ENCODE measurements at regions not wholly inside any gene's neighbourhood (a gene's known extent, or its start where the extent isn't known, plus 50 kb on each side); places are given as distances from the start of the nearest gene placed in this dataset.

DNA sequence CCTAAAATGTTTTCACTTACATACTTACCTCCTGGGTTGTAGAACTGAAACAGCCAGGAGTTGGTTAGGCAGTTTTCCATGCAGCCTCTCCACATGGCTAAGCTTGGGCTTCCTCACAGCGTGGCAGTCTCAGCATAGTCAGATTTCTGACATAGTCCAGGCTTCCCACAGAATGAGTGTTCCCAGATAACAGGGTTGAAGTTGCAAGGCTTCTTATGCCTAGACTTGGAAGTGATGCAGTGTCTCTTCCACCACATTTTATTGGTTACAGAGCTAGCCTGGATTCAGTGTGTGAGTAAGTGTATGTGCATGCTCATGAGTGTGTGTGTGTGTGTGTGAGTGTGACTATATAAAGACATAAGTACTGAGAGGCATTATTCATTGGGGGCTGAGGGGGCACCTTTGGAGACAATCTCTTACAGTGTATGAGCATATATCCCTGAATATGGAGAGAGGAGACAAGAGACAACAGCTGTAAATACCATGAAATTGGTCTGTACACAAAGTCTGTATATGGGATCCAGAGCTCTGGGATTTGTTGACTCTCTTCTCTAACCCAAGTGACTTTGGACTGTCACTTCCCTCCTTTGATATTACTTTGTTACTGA lies 78.1 kb downstream of the ZNF621 start:
- Histone ChIP-seq H2BK5ac (ENCODE audit: insufficient read length, low read length) (no peak overlapping the region), H3T11ph (ENCODE audit: low read length) (no peak overlapping the region), H3K23ac (ENCODE audit: insufficient read length, low read depth, low read length) (no peak overlapping the region), H4K20me1 (ENCODE audit: control insufficient read depth, insufficient read depth, insufficient read length) (no peaks in the 10 kb centered on the region), H4K91ac (ENCODE audit: insufficient read length, low read depth, low read length) (no peak overlapping the region), H3K4me2 (ENCODE audit: insufficient read depth, insufficient read length, low read length) (no peak overlapping the region), H3K27ac (ENCODE audit: insufficient read length, low read depth, low read length) (no peak overlapping the region), H3K4ac (ENCODE audit: low read depth, low read length) (no peak overlapping the region), H4K5ac (ENCODE audit: insufficient read length, low read depth, low read length) (no peak overlapping the region), H3K23me2 (ENCODE audit: insufficient read length, low read depth, low read length, poor library complexity, severe bottlenecking) (no peaks in the 10 kb centered on the region), H2BK20ac (ENCODE audit: low read depth, low read length, poor library complexity, severe bottlenecking) (no peak overlapping the region), H3K9me3 (ENCODE audit: control insufficient read depth, low read depth, low read length) (no peaks in the 10 kb centered on the region), H3K18ac (ENCODE audit: insufficient read length, low read depth, low read length) (no peak overlapping the region), H2BK12ac (ENCODE audit: insufficient read length, low read depth, low read length) (no peak overlapping the region), H3K4me1 (ENCODE audit: insufficient read depth, low read length) (peaks cover 2% of the 10 kb centered on the region; the same call in 1 of the 2 replicates), H3K79me1 (ENCODE audit: insufficient read depth, low read depth, low read length, poor library complexity, severe bottlenecking) (no peaks in the 10 kb centered on the region), H3K9ac (ENCODE audit: extremely low read depth, insufficient read length, low read length) (no peak overlapping the region), H2AK5ac (ENCODE audit: insufficient read length, low read length) (no peak overlapping the region), H3K14ac (ENCODE audit: insufficient read depth, low read length) (no peak overlapping the region), H2BK15ac (ENCODE audit: low read depth, low read length) (no peak overlapping the region), H4K8ac (replicated peaks; ENCODE audit: insufficient read length, low read depth, low read length) (no peak overlapping the region), H2BK120ac (ENCODE audit: low read depth, low read length, poor library complexity, severe bottlenecking) (no peak overlapping the region), H2AFZ (ENCODE audit: low read length) (no peak overlapping the region), H3K79me2 (ENCODE audit: insufficient read depth, low read length) (no peaks in the 10 kb centered on the region), H3K27me3 (ENCODE audit: insufficient read depth, low read length) (no peaks in the 10 kb centered on the region), H3K56ac (ENCODE audit: insufficient read length, low read depth, low read length) (no peak overlapping the region)
- H3K4me3 Mint-ChIP-seq = no peak overlapping the region; a peak in 1 of 5 replicates
- TF ChIP-seq, protein P1, sequence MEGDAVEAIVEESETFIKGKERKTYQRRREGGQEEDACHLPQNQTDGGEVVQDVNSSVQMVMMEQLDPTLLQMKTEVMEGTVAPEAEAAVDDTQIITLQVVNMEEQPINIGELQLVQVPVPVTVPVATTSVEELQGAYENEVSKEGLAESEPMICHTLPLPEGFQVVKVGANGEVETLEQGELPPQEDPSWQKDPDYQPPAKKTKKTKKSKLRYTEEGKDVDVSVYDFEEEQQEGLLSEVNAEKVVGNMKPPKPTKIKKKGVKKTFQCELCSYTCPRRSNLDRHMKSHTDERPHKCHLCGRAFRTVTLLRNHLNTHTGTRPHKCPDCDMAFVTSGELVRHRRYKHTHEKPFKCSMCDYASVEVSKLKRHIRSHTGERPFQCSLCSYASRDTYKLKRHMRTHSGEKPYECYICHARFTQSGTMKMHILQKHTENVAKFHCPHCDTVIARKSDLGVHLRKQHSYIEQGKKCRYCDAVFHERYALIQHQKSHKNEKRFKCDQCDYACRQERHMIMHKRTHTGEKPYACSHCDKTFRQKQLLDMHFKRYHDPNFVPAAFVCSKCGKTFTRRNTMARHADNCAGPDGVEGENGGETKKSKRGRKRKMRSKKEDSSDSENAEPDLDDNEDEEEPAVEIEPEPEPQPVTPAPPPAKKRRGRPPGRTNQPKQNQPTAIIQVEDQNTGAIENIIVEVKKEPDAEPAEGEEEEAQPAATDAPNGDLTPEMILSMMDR (conservative IDR thresholded peaks at IDR 0.05) = no peak
- H3K27me3 Mint-ChIP-seq (ENCODE audit: low read depth) = no peaks in the 10 kb centered on the region
- no CpG with 5 or more reads among the region's 1 CpG for WGBS (ENCODE audit: extremely low coverage, insufficient read length, low lambda C conversion rate)
- H3K27ac Mint-ChIP-seq = no peak overlapping the region; a peak in 1 of 7 replicates
- DNase-seq = no peak
- H3K4me1 Mint-ChIP-seq = no peaks in the 10 kb centered on the region; a peak in 1 of 4 replicates
- H3K36me3 Mint-ChIP-seq (ENCODE audit: insufficient read depth in 1 of 3, low read depth in 3 of 3) = peaks cover 0 to 4% (median 0%) of the 10 kb centered on the region in 3 experiments; a peak in 1 of 7 replicates
- no peaks in the 10 kb centered on the region; a peak in 1 of 5 replicates for H3K9me3 Mint-ChIP-seq

All from H9 (cell line).